WTC11 (cell line): ENCODE measurements at regions not wholly inside any gene's neighbourhood (a gene's known extent, or its start where the extent isn't known, plus 50 kb on each side); places are given as distances from the start of the nearest gene placed in this dataset.

Source experiments
- ATAC-seq: fragments of 200-7000 bp; cut with Tn5 transposase; 2 replicates; pipeline ENCODE4 v1.10.0; 2021; ENCODE audit warnings: mild to moderate bottlenecking, moderate library complexity
- CTCF ChIA-PET: fragments of 300-600 bp; sonication (Branson Sonifier 250); formaldehyde crosslinking; loops from one replicate; lab custom pipeline; 2021; ENCODE audit warnings: antibody characterized with exemption; lab: Charles Lee
- POLR2A ChIA-PET: fragments of 350-600 bp; sonication (Branson Sonifier 250); formaldehyde crosslinking; loops from one replicate; lab custom pipeline; 2021; ENCODE audit warnings: antibody characterized with exemption; lab: Charles Lee
- DNase-seq: peaks from one replicate; pipeline ENCODE4 v3.0.0; 2021; ENCODE audit warnings: low spot score
- H3K27ac Mint-ChIP-seq: 2 replicates; pipeline ENCODE4 v1.8.0; 2021; ENCODE audit warnings: mixed read lengths
- H3K27me3 Mint-ChIP-seq: 2 replicates; pipeline ENCODE4 v1.8.0; 2021; ENCODE audit warnings: low read depth, mild to moderate bottlenecking, moderate library complexity, mixed read lengths
- H3K36me3 Mint-ChIP-seq: 2 replicates; pipeline ENCODE4 v1.8.0; 2021; ENCODE audit warnings: mixed read lengths
- H3K4me1 Mint-ChIP-seq: 2 replicates; pipeline ENCODE4 v1.8.0; 2022; ENCODE audit warnings: mixed read lengths
- H3K4me3 Mint-ChIP-seq: 2 replicates; pipeline ENCODE4 v1.8.0; 2021; ENCODE audit warnings: mild to moderate bottlenecking, moderate library complexity, mixed read lengths
- H3K9me3 Mint-ChIP-seq: 2 replicates; pipeline ENCODE4 v1.8.0; 2021; ENCODE audit warnings: mixed read lengths
- EMX1 ChIP-seq: fragments of 250-450 bp; sonication (Bioruptor Pico); IDR thresholded peaks from 2 replicates; pipeline ENCODE4 v1.8.0; 2021; ENCODE audit warnings: mild to moderate bottlenecking
- ERG ChIP-seq: fragments of 250-450 bp; sonication (Bioruptor Pico); IDR thresholded peaks from 2 replicates; pipeline ENCODE4 v1.8.0; 2021; ENCODE audit warnings: mild to moderate bottlenecking
- GRHL2 ChIP-seq: fragments of 250-450 bp; sonication (Bioruptor Pico); IDR thresholded peaks from 2 replicates; pipeline ENCODE4 v1.8.0; 2022; ENCODE audit warnings: mild to moderate bottlenecking, moderate library complexity; ENCODE audit not compliant: insufficient replicate concordance, severe bottlenecking
- HMGA2 ChIP-seq: fragments of 250-450 bp; sonication (Bioruptor Pico); IDR thresholded peaks from 2 replicates; pipeline ENCODE4 v1.4.0; 2021; ENCODE audit warnings: mild to moderate bottlenecking, moderate library complexity
- MXD4 ChIP-seq: fragments of 250-450 bp; sonication (Bioruptor Pico); IDR thresholded peaks from 2 replicates; pipeline ENCODE4 v1.8.0; 2021; ENCODE audit warnings: mild to moderate bottlenecking, moderate library complexity, borderline replicate concordance
- MYBL2 ChIP-seq: sonication (generic); formaldehyde crosslinking; IDR thresholded peaks from 2 replicates; pipeline ENCODE4 v1.8.1; 2023; ENCODE audit warnings: mild to moderate bottlenecking, moderate library complexity, missing genetic modification reagents
- NR2C2 ChIP-seq: sonication (generic); formaldehyde crosslinking; IDR thresholded peaks from 2 replicates; pipeline ENCODE4 v1.8.0; 2022; ENCODE audit warnings: mild to moderate bottlenecking, missing genetic modification reagents
- PREB ChIP-seq: sonication (generic); formaldehyde crosslinking; IDR thresholded peaks from 2 replicates; pipeline ENCODE4 v1.8.1; 2022; ENCODE audit warnings: mild to moderate bottlenecking, missing genetic modification reagents, moderate library complexity, borderline replicate concordance
- PRRX2 ChIP-seq: fragments of 250-450 bp; sonication (Bioruptor Pico); IDR thresholded peaks from 2 replicates; pipeline ENCODE4 v1.8.0; 2021; ENCODE audit warnings: mild to moderate bottlenecking
- RELA ChIP-seq: sonication (generic); formaldehyde crosslinking; IDR thresholded peaks from 2 replicates; pipeline ENCODE4 v1.8.1; 2022; ENCODE audit warnings: missing genetic modification reagents, mild to moderate bottlenecking, borderline replicate concordance
- SOX15 ChIP-seq: fragments of 250-450 bp; sonication (Bioruptor Pico); IDR thresholded peaks from 2 replicates; pipeline ENCODE4 v1.9.0; 2021; ENCODE audit warnings: mild to moderate bottlenecking
- SP1 ChIP-seq: sonication (generic); formaldehyde crosslinking; conservative IDR thresholded peaks from 2 replicates; pipeline ENCODE4 v1.8.1; 2022; ENCODE audit warnings: missing genetic modification reagents
- TCF7 ChIP-seq: sonication (generic); formaldehyde crosslinking; IDR thresholded peaks from 2 replicates; pipeline ENCODE4 v1.8.0; 2022; ENCODE audit warnings: mild to moderate bottlenecking, low read depth, missing genetic modification reagents, moderate library complexity
- ZNF138 ChIP-seq: sonication (generic); formaldehyde crosslinking; conservative IDR thresholded peaks from 2 replicates; pipeline ENCODE4 v1.8.1; 2022; ENCODE audit warnings: mild to moderate bottlenecking, moderate library complexity, missing genetic modification reagents
- ZNF671 ChIP-seq: fragments of 250-450 bp; sonication (Bioruptor Pico); IDR thresholded peaks from 2 replicates; pipeline ENCODE4 v1.8.0; 2021; ENCODE audit warnings: mild to moderate bottlenecking
- TF ChIP-seq, protein P1 (sequence below): fragments of 250-450 bp; sonication (Bioruptor Pico); conservative IDR thresholded peaks from 2 replicates; pipeline ENCODE4 v1.9.0; 2021; ENCODE audit warnings: mild to moderate bottlenecking
- TF ChIP-seq, protein P2 (sequence below): sonication (generic); formaldehyde crosslinking; IDR thresholded peaks from 2 replicates; pipeline ENCODE4 v1.8.1; 2022; ENCODE audit warnings: low read depth, mild to moderate bottlenecking, moderate library complexity, missing genetic modification reagents, borderline replicate concordance
- TF ChIP-seq, protein P3 (sequence below): sonication (generic); formaldehyde crosslinking; IDR thresholded peaks from 2 replicates; pipeline ENCODE4 v1.8.0; 2023; ENCODE audit warnings: missing genetic modification reagents, mild to moderate bottlenecking, borderline replicate concordance
- TF ChIP-seq, protein P4 (sequence below): sonication (generic); formaldehyde crosslinking; IDR thresholded peaks from 2 replicates; pipeline ENCODE4 v1.8.0; 2022; ENCODE audit warnings: mild to moderate bottlenecking, missing genetic modification reagents
- TF ChIP-seq, protein P5 (sequence below): fragments of 250-450 bp; sonication (Bioruptor Pico); IDR thresholded peaks from 2 replicates; pipeline ENCODE4 v1.9.0; 2021; ENCODE audit warnings: mild to moderate bottlenecking, borderline replicate concordance

DNA sequence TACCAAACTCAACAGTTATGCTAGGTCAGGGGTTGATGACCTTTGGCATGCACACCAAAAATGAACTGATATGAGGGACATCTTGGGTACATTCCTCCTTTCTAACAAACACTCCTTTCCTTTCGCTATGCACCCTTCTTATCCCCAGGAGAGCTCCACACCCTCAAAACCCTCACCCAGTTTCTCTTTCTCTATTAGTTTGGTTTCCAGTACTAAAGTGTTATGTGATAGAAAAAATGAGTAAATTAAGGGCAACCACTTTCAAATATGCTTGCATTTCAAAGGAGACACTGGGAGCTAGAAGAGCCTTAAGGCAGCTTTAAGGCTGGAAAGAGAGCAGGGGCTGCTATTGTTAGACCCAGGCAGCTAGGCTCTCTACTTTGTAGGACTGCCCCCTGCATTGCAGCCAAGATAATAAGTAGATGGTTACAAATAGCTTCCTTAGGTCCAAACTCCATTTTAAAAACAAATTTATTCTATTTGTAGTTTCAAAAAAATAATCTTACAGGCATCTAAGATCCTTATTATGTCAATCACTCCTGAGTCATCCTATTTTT, 244.3 kb downstream of the ZIC1 start:
- Mint-ChIP-seq H3K36me3 (no peaks in the 10 kb centered on the region), H3K4me1 (peaks cover 2% of the 10 kb centered on the region), H3K4me3 (no peak overlapping the region), H3K27me3 (no peaks in the 10 kb centered on the region), H3K27ac (no peak overlapping the region), H3K9me3 (peaks cover 7% of the 10 kb centered on the region; the same call in 1 of the 2 replicates)
- ATAC-seq (peak; percentile 67), DNase-seq (no peak)
- ChIA-PET POLR2A (no interaction called here), CTCF (no interaction called here)
- TF ChIP-seq ZNF138 (CRISPR knock-in tag) (no peak), SP1 (no peak), SOX15 (CRISPR knock-in tag) (no peak), MYBL2 (CRISPR knock-in tag) (no peak), HMGA2 (CRISPR knock-in tag) (no peak), ZNF671 (CRISPR knock-in tag) (no peak), EMX1 (CRISPR knock-in tag) (no peak), PRRX2 (CRISPR knock-in tag) (no peak), NR2C2 (CRISPR knock-in tag) (no peak), RELA (CRISPR knock-in tag) (no peak), GRHL2 (no peak), ERG (no peak), PREB (CRISPR knock-in tag) (no peak), MXD4 (CRISPR knock-in tag) (no peak), TCF7 (CRISPR knock-in tag) (no peak)
- TF ChIP-seq, protein P1, sequence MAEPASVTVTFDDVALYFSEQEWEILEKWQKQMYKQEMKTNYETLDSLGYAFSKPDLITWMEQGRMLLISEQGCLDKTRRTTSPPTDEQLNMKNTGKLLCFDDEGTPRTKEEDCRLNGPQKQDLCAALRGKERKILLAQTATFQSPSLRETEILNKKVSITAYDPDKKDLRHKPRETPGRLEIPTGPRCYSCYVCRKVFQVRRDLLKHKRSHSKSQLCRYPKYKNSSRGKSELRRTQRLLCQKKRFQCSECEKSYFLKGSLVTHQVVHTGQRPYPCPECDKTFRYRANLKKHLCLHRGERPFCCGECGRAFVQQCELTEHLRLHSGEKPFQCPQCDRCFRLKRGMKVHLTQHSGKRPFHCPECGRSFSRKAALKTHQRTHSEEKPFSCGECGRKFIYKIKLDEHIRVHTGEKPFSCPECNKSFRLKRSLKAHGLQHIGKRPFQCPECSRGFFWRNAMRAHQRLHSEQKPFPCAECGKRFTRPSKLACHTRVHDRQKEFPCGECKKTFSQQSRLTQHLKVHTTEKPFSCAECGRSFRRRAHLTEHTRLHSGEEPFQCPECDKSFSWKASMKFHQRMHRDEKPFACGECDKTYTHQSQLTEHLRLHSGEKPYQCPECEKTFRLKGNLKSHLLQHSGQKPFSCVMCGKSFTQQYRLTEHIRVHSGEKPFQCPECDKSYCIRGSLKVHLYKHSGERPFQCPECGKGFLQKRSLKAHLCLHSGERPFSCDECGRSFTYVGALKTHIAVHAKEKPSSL (CRISPR knock-in tag): no peak
- TF ChIP-seq, protein P2, sequence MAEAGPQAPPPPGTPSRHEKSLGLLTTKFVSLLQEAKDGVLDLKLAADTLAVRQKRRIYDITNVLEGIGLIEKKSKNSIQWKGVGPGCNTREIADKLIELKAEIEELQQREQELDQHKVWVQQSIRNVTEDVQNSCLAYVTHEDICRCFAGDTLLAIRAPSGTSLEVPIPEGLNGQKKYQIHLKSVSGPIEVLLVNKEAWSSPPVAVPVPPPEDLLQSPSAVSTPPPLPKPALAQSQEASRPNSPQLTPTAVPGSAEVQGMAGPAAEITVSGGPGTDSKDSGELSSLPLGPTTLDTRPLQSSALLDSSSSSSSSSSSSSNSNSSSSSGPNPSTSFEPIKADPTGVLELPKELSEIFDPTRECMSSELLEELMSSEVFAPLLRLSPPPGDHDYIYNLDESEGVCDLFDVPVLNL (CRISPR knock-in tag): no peak
- TF ChIP-seq, protein P3, sequence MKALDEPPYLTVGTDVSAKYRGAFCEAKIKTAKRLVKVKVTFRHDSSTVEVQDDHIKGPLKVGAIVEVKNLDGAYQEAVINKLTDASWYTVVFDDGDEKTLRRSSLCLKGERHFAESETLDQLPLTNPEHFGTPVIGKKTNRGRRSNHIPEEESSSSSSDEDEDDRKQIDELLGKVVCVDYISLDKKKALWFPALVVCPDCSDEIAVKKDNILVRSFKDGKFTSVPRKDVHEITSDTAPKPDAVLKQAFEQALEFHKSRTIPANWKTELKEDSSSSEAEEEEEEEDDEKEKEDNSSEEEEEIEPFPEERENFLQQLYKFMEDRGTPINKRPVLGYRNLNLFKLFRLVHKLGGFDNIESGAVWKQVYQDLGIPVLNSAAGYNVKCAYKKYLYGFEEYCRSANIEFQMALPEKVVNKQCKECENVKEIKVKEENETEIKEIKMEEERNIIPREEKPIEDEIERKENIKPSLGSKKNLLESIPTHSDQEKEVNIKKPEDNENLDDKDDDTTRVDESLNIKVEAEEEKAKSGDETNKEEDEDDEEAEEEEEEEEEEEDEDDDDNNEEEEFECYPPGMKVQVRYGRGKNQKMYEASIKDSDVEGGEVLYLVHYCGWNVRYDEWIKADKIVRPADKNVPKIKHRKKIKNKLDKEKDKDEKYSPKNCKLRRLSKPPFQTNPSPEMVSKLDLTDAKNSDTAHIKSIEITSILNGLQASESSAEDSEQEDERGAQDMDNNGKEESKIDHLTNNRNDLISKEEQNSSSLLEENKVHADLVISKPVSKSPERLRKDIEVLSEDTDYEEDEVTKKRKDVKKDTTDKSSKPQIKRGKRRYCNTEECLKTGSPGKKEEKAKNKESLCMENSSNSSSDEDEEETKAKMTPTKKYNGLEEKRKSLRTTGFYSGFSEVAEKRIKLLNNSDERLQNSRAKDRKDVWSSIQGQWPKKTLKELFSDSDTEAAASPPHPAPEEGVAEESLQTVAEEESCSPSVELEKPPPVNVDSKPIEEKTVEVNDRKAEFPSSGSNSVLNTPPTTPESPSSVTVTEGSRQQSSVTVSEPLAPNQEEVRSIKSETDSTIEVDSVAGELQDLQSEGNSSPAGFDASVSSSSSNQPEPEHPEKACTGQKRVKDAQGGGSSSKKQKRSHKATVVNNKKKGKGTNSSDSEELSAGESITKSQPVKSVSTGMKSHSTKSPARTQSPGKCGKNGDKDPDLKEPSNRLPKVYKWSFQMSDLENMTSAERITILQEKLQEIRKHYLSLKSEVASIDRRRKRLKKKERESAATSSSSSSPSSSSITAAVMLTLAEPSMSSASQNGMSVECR (CRISPR knock-in tag): no peak
- TF ChIP-seq, protein P4, sequence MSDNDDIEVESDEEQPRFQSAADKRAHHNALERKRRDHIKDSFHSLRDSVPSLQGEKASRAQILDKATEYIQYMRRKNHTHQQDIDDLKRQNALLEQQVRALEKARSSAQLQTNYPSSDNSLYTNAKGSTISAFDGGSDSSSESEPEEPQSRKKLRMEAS (CRISPR knock-in tag): no peak
- TF ChIP-seq, protein P5, sequence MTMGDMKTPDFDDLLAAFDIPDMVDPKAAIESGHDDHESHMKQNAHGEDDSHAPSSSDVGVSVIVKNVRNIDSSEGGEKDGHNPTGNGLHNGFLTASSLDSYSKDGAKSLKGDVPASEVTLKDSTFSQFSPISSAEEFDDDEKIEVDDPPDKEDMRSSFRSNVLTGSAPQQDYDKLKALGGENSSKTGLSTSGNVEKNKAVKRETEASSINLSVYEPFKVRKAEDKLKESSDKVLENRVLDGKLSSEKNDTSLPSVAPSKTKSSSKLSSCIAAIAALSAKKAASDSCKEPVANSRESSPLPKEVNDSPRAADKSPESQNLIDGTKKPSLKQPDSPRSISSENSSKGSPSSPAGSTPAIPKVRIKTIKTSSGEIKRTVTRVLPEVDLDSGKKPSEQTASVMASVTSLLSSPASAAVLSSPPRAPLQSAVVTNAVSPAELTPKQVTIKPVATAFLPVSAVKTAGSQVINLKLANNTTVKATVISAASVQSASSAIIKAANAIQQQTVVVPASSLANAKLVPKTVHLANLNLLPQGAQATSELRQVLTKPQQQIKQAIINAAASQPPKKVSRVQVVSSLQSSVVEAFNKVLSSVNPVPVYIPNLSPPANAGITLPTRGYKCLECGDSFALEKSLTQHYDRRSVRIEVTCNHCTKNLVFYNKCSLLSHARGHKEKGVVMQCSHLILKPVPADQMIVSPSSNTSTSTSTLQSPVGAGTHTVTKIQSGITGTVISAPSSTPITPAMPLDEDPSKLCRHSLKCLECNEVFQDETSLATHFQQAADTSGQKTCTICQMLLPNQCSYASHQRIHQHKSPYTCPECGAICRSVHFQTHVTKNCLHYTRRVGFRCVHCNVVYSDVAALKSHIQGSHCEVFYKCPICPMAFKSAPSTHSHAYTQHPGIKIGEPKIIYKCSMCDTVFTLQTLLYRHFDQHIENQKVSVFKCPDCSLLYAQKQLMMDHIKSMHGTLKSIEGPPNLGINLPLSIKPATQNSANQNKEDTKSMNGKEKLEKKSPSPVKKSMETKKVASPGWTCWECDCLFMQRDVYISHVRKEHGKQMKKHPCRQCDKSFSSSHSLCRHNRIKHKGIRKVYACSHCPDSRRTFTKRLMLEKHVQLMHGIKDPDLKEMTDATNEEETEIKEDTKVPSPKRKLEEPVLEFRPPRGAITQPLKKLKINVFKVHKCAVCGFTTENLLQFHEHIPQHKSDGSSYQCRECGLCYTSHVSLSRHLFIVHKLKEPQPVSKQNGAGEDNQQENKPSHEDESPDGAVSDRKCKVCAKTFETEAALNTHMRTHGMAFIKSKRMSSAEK: no peak
